ENCODE measurements at regions not wholly inside any gene's neighbourhood (a gene's known extent, or its start where the extent isn't known, plus 50 kb on each side); places are given as distances from the start of the nearest gene placed in this dataset.
"Not testable (repeated sequence)": the region's sequence is repeated elsewhere in the genome, so short reads cannot be mapped to it uniquely, and the experiment has no call there.

- no peak for DNase-seq (ENCODE audit: low read depth, low spot score)
Measured at GRCh38 chr7:156384706-156385105, 255.9 kb upstream of the RNF32 start.

GRCh38 chr7:156383526-156383925, 257.0 kb upstream of the RNF32 start:
- no peak for DNase-seq (ENCODE audit: low read depth, low spot score)

- no peak for DNase-seq (ENCODE audit: low read depth, low spot score)
Measured at GRCh38 chr7:156380261-156380660, 260.3 kb upstream of the RNF32 start.

GRCh38 chr7:156379324-156380070, 261.1 kb upstream of the RNF32 start:
- DNase-seq (ENCODE audit: low read depth, low spot score), result no peak

- no peak for DNase-seq (ENCODE audit: low read depth, low spot score)
Measured at GRCh38 chr7:156378806-156379205, 261.8 kb upstream of the RNF32 start.

- DNase-seq (ENCODE audit: low read depth, low spot score), result no peak
Measured at GRCh38 chr7:156376317-156376716, 264.3 kb upstream of the RNF32 start.

- DNase-seq (ENCODE audit: low read depth, low spot score), result no peak
Measured at GRCh38 chr7:156374335-156374734, 266.2 kb upstream of the RNF32 start.

GRCh38 chr7:156369929-156370328, 270.6 kb upstream of the RNF32 start:
- not testable (repeated sequence) for DNase-seq (ENCODE audit: low read depth, low spot score)

- no peak for DNase-seq (ENCODE audit: low read depth, low spot score)
Measured at GRCh38 chr7:156368053-156368843, 272.3 kb upstream of the RNF32 start.

GRCh38 chr7:156363751-156364150, 276.8 kb upstream of the RNF32 start:
- DNase-seq (ENCODE audit: low read depth, low spot score), result no peak

GRCh38 chr7:156360835-156361234, 279.7 kb upstream of the RNF32 start:
- no peak for DNase-seq (ENCODE audit: low read depth, low spot score)

GRCh38 chr7:156356551-156356950, 284.0 kb upstream of the RNF32 start:
- no peak for DNase-seq (ENCODE audit: low read depth, low spot score)

GRCh38 chr7:156353352-156353751, 287.2 kb upstream of the RNF32 start:
- no peak for DNase-seq (ENCODE audit: low read depth, low spot score)

- DNase-seq (ENCODE audit: low read depth, low spot score), result not testable (repeated sequence)
Measured at GRCh38 chr7:156347703-156348248, 292.8 kb upstream of the RNF32 start.

- DNase-seq (ENCODE audit: low read depth, low spot score), result no peak
Measured at GRCh38 chr7:156347132-156347531, 293.4 kb upstream of the RNF32 start.

GRCh38 chr7:156344595-156344994, 296.0 kb upstream of the RNF32 start:
- DNase-seq (ENCODE audit: low read depth, low spot score), result no peak

GRCh38 chr7:156334636-156335035, 305.9 kb upstream of the RNF32 start:
- no peak for DNase-seq (ENCODE audit: low read depth, low spot score)

- no peak for DNase-seq (ENCODE audit: low read depth, low spot score)
Measured at GRCh38 chr7:156327916-156328315, 312.7 kb upstream of the RNF32 start.

GRCh38 chr7:156327474-156327873, 313.1 kb upstream of the RNF32 start:
- DNase-seq (ENCODE audit: low read depth, low spot score), result no peak

GRCh38 chr7:156324201-156324600, 316.4 kb upstream of the RNF32 start:
- no peak for DNase-seq (ENCODE audit: low read depth, low spot score)

GRCh38 chr7:156321430-156321829, 319.1 kb upstream of the RNF32 start:
- not testable (repeated sequence) for DNase-seq (ENCODE audit: low read depth, low spot score)

GRCh38 chr7:156318926-156319325, 321.6 kb upstream of the RNF32 start:
- DNase-seq (ENCODE audit: low read depth, low spot score), result no peak

- no peak for DNase-seq (ENCODE audit: low read depth, low spot score)
Measured at GRCh38 chr7:156318426-156318825, 322.1 kb upstream of the RNF32 start.
